Mesendoderm (in vitro differentiated cells): ENCODE measurements at regions not wholly inside any gene's neighbourhood (a gene's known extent, or its start where the extent isn't known, plus 50 kb on each side); places are given as distances from the start of the nearest gene placed in this dataset.
A peak's percentile ranks its signal among the peaks of the same experiment; 100 is the strongest.
"Not testable (repeated sequence)": the region's sequence is repeated elsewhere in the genome, so short reads cannot be mapped to it uniquely, and the experiment has no call there.

Experiments
- DNase-seq: peaks from one replicate; pipeline ENCODE4 v3.0.0; 2013
- H2AK5ac ChIP-seq: 2 replicates; pipeline ENCODE4 v1.6.1; 2013; ENCODE audit warnings: low read length, inconsistent platforms
- H2BK120ac ChIP-seq: 2 replicates; pipeline ENCODE4 v1.6.1; 2013; ENCODE audit warnings: low read depth, mild to moderate bottlenecking, low read length, moderate library complexity, mixed read lengths
- H2BK15ac ChIP-seq: replicated peaks from 2 replicates; pipeline ENCODE4 v1.6.1; 2013; ENCODE audit warnings: low read depth, mild to moderate bottlenecking, moderate library complexity
- H2BK5ac ChIP-seq: 2 replicates; pipeline ENCODE4 v1.6.1; 2013; ENCODE audit warnings: low read length, inconsistent platforms
- H3K18ac ChIP-seq: 2 replicates; pipeline ENCODE4 v1.6.1; 2013; ENCODE audit warnings: mild to moderate bottlenecking, low read length, mixed read lengths
- H3K23ac ChIP-seq: one replicate; pipeline ENCODE4 v1.6.1; 2013; ENCODE audit warnings: low read length
- H3K27ac ChIP-seq: 2 replicates; pipeline ENCODE4 v1.5.1; 2013; ENCODE audit warnings: low read depth, mild to moderate bottlenecking, inconsistent platforms, low read length, moderate library complexity
- H3K27me3 ChIP-seq: 2 replicates; pipeline ENCODE4 v1.6.1; 2013; ENCODE audit warnings: low read length, control low read depth, mild to moderate bottlenecking, inconsistent platforms; ENCODE audit not compliant: insufficient read depth, poor library complexity
- H3K36me3 ChIP-seq: 2 replicates; pipeline ENCODE4 v1.6.1; 2013; ENCODE audit warnings: low read length, inconsistent platforms; ENCODE audit not compliant: control insufficient read depth, insufficient read depth
- H3K4ac ChIP-seq: one replicate; pipeline ENCODE4 v1.6.1; 2013; ENCODE audit warnings: low read depth, mild to moderate bottlenecking, low read length, moderate library complexity
- H3K4me1 ChIP-seq: 2 replicates; pipeline ENCODE4 v1.6.1; 2013; ENCODE audit warnings: low read depth, low read length, inconsistent platforms; ENCODE audit not compliant: control insufficient read depth
- H3K4me2 ChIP-seq: 2 replicates; pipeline ENCODE4 v1.6.1; 2013; ENCODE audit warnings: low read length
- H3K4me3 ChIP-seq: 2 replicates; pipeline ENCODE4 v1.5.1; 2013; ENCODE audit warnings: mild to moderate bottlenecking, low read length
- H3K56ac ChIP-seq: one replicate; pipeline ENCODE4 v1.6.1; 2013; ENCODE audit warnings: low read length
- H3K79me1 ChIP-seq: 2 replicates; pipeline ENCODE4 v1.6.1; 2013; ENCODE audit warnings: low read length, inconsistent platforms
- H3K79me2 ChIP-seq: 2 replicates; pipeline ENCODE4 v1.6.1; 2013; ENCODE audit warnings: mild to moderate bottlenecking, low read length; ENCODE audit not compliant: control insufficient read depth, insufficient read depth
- H3K9ac ChIP-seq: 2 replicates; pipeline ENCODE4 v1.6.1; 2013; ENCODE audit warnings: low read length, inconsistent platforms
- H4K5ac ChIP-seq: one replicate; pipeline ENCODE4 v1.6.1; 2013; ENCODE audit warnings: low read length
- H4K8ac ChIP-seq: one replicate; pipeline ENCODE4 v1.6.1; 2013; ENCODE audit warnings: low read depth, mild to moderate bottlenecking, control low read depth, low read length, moderate library complexity
- WGBS: extraction: QIAGEN DNeasy Blood & Tissue Kit; methylation state at CpG from one replicate; pipeline ENCODE4 v1.1.7; 2013; ENCODE audit warnings: low lambda C conversion rate, missing lambda C conversion rate; ENCODE audit not compliant: insufficient coverage; ENCODE audit errors: extremely low coverage; 5-methylcytosine and 5-hydroxymethylcytosine counted together

DNA sequence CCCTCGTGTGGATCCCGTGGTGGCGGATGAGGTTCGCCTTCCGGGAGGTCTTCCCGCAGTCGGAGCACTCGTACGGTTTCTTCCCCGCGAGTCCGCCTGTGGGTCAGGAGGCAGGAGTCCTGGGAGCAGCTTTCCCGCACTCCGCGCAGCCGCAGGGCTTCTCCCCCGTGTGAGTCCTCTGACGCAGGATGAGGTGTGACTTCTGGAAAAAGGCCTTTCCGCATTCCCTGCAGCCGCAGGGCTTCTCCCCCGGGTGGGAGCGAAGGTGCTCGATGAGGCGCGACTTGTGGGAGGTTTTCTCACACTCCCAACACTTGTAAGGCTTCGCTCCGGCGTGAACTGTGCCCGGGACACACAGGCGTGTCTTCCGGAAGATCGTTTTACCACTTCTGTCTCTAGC lies 68.8 kb upstream of the WIPI2 start:
- not testable (repeated sequence) for DNase-seq

DNA sequence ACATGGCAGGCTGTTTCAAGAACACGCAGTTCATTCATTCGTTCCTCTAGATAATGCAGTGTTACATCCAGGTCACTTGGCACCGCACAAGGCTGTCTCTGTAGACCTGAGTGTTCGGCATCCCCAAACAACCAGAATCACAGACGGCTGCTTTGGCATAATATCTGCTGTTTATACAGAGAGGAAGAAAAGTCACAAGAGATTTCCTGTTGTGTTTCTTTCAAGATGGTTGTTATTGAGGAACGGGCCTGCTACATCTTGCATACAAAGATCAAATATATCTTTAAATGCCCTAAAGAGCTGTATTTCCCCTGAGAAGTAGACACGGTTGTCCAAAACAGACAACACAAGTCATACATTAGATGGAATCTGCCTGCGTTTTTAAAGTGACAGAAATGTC lies 58.8 kb upstream of the WIPI2 start:
- DNase-seq, H4K5ac ChIP-seq, H3K56ac ChIP-seq, H3K23ac ChIP-seq, H2BK15ac ChIP-seq, H3K27ac ChIP-seq, H3K18ac ChIP-seq, H3K79me1 ChIP-seq, H3K4me2 ChIP-seq, H3K36me3 ChIP-seq, H2AK5ac ChIP-seq, H3K79me2 ChIP-seq, H2BK5ac ChIP-seq, H3K4me3 ChIP-seq, H3K9ac ChIP-seq, H3K4me1 ChIP-seq, H2BK120ac ChIP-seq, H3K27me3 ChIP-seq, H3K4ac ChIP-seq, H4K8ac ChIP-seq: not testable (repeated sequence)
- no CpG with 5 or more reads among the region's 8 CpGs for WGBS

More for the DNA sequence above, 68.8 kb upstream of the WIPI2 start:
- not testable (repeated sequence) for H2AK5ac ChIP-seq, H3K4me2 ChIP-seq, H4K5ac ChIP-seq, H3K4ac ChIP-seq, H3K56ac ChIP-seq, H4K8ac ChIP-seq, H2BK5ac ChIP-seq, H2BK15ac ChIP-seq, H3K79me1 ChIP-seq, H3K4me1 ChIP-seq, H3K4me3 ChIP-seq, H3K27me3 ChIP-seq, H3K18ac ChIP-seq, H3K9ac ChIP-seq, H3K79me2 ChIP-seq, H3K36me3 ChIP-seq, H3K27ac ChIP-seq, H3K23ac ChIP-seq, H2BK120ac ChIP-seq
- no CpG with 5 or more reads among the region's 32 CpGs for WGBS

DNA sequence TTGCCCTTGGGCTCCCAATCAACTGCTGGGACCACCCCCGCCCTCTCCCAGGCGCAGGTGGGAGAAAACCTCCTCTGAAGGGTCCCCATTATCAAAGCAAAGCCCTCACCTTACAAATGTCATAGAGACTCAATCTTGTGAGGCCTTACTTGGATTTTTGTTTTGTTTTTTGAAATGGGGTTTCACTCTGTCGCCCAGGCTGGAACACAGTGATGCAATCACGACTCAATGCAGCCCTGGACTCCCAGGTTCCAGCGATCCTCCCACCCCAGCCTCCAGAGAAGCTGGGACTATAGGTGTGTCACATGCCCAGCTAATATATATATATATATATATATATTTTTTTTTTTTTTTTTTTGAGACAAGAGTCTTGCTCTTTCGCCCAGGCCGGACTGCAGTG lies 57.5 kb upstream of the WIPI2 start:
- no CpG with 5 or more reads among the region's 7 CpGs for WGBS
- H2BK120ac ChIP-seq, result no peak overlapping the region
- no peak overlapping the region for H3K4me2 ChIP-seq
- H3K4ac ChIP-seq, result no peak overlapping the region
- no peak for DNase-seq
- no peaks in the 10 kb centered on the region for H3K79me1 ChIP-seq
- H2BK5ac ChIP-seq, result no peak overlapping the region
- no peaks in the 10 kb centered on the region for H3K4me1 ChIP-seq
- no peaks in the 10 kb centered on the region for H3K79me2 ChIP-seq
- H2BK15ac ChIP-seq, result no peak overlapping the region
- no peak overlapping the region for H2AK5ac ChIP-seq
- H3K23ac ChIP-seq, result no peak overlapping the region
- H3K4me3 ChIP-seq, result no peak overlapping the region
- no peak overlapping the region for H3K9ac ChIP-seq
- H4K8ac ChIP-seq, result no peak overlapping the region
- H3K27ac ChIP-seq, result no peak overlapping the region
- H3K27me3 ChIP-seq, result no peaks in the 10 kb centered on the region
- H3K36me3 ChIP-seq, result no peaks in the 10 kb centered on the region
- H3K56ac ChIP-seq, result no peak overlapping the region
- no peak overlapping the region for H4K5ac ChIP-seq
- no peak overlapping the region for H3K18ac ChIP-seq

DNA sequence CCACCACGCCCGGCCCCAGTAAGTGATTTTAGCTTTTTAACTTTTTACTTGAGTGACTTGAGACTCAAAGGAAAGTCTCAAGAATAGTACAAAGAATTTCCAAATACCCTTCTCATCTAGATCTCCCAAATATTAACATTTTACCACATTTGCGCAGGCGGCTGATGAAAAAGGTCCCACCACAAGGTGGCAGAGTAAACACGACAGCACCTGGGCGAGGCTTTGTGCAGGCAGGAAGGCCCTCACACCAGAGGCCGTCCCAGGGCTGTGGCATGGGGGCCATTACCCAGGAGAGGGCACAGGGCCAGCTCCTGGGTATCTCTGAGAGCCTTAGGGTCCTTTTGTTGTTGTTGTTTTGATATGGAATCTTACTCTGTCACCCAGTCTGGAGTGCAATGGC lies 50.0 kb upstream of the WIPI2 start:
- H3K4me1 ChIP-seq, result no peaks in the 10 kb centered on the region
- H3K56ac ChIP-seq, result no peak overlapping the region
- no peak overlapping the region for H4K8ac ChIP-seq
- no peak overlapping the region for H2BK15ac ChIP-seq
- H3K4me3 ChIP-seq, result no peak overlapping the region
- H3K23ac ChIP-seq, result no peak overlapping the region
- H3K27ac ChIP-seq, result no peak overlapping the region
- H3K4me2 ChIP-seq, result no peak overlapping the region
- H3K79me1 ChIP-seq, result no peaks in the 10 kb centered on the region
- H3K9ac ChIP-seq, result no peak overlapping the region
- no peaks in the 10 kb centered on the region for H3K36me3 ChIP-seq
- WGBS, result no CpG with 5 or more reads among the region's 7 CpGs
- H3K4ac ChIP-seq, result no peak overlapping the region
- no peak overlapping the region for H2BK5ac ChIP-seq
- no peak overlapping the region for H3K18ac ChIP-seq
- no peak overlapping the region for H2BK120ac ChIP-seq
- H2AK5ac ChIP-seq, result no peak overlapping the region
- no peaks in the 10 kb centered on the region for H3K27me3 ChIP-seq
- H4K5ac ChIP-seq, result no peak overlapping the region
- peak; percentile 43 for DNase-seq
- H3K79me2 ChIP-seq, result no peaks in the 10 kb centered on the region
